ENCODE measurements at regions not wholly inside any gene's neighbourhood (a gene's known extent, or its start where the extent isn't known, plus 50 kb on each side); places are given as distances from the start of the nearest gene placed in this dataset.

DNA sequence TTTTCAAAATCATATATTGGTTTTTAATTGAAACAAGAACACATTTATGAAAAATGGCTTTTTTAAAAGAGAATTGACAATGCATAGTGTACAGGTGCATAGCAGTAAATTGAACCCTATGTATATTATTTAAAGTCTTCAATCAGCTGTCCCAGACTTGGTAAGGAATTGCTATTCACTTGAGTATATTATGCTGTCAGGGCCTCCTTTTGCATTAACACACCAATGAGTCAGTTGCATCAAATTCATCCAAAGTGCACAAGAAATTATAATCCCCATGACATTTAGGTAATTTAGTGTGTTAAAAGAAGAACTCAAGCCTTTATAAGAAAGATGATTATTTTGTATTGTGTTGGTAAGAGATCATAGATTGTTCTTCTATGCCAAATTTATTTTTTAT is 748.8 kb upstream of the RIOK2 start:
- no peak overlapping the region for H3K27ac ChIP-seq (ENCODE audit: low read depth, low read length)
- no peaks in the 10 kb centered on the region for H3K79me2 ChIP-seq (ENCODE audit: insufficient read depth, low read length)
- H3K27me3 ChIP-seq (ENCODE audit: insufficient read depth, low read length) = no peaks in the 10 kb centered on the region
- H4K20me1 ChIP-seq (ENCODE audit: insufficient read depth, low read length) = no peaks in the 10 kb centered on the region
- no peak overlapping the region for H3K4me2 ChIP-seq (ENCODE audit: insufficient read depth, low read length)
- no peak overlapping the region for H2AFZ ChIP-seq (ENCODE audit: low read length)
- no peak overlapping the region for H3K4me3 ChIP-seq (ENCODE audit: insufficient read depth, low read length)
- H3K4me1 ChIP-seq (ENCODE audit: insufficient read depth, low read length) = no peaks in the 10 kb centered on the region
- no peaks in the 10 kb centered on the region for H3K36me3 ChIP-seq (ENCODE audit: insufficient read depth, low read length)
- H3K9me3 ChIP-seq (ENCODE audit: low read depth, low read length) = no peaks in the 10 kb centered on the region
- TF ChIP-seq, protein P1, sequence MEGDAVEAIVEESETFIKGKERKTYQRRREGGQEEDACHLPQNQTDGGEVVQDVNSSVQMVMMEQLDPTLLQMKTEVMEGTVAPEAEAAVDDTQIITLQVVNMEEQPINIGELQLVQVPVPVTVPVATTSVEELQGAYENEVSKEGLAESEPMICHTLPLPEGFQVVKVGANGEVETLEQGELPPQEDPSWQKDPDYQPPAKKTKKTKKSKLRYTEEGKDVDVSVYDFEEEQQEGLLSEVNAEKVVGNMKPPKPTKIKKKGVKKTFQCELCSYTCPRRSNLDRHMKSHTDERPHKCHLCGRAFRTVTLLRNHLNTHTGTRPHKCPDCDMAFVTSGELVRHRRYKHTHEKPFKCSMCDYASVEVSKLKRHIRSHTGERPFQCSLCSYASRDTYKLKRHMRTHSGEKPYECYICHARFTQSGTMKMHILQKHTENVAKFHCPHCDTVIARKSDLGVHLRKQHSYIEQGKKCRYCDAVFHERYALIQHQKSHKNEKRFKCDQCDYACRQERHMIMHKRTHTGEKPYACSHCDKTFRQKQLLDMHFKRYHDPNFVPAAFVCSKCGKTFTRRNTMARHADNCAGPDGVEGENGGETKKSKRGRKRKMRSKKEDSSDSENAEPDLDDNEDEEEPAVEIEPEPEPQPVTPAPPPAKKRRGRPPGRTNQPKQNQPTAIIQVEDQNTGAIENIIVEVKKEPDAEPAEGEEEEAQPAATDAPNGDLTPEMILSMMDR (IDR thresholded peaks at IDR 0.05; ENCODE audit: extremely low read depth, low read depth, low read length) = no peak
- no peak for DNase-seq (ENCODE audit: insufficient read length, low spot score, missing footprints)

DNA sequence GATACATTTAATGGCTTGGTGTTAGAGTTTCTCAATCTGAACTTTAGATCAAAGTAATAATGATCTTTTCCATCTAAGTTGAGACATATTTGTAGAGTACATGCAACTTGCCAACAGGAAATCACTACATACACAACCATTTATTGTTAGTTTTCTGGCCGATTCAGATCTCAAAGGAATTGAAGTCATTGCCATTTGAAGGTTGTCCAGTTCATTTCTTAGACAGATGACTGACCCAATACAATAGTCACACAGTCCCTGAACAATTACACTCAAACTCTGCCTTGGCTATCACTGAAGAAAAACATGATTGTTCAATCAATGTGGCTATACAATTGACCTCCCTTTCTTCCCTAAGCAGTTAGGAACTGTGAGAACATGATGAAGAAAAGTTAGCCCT is 753.2 kb upstream of the RIOK2 start:
- TF ChIP-seq, protein P1 (IDR thresholded peaks at IDR 0.05; ENCODE audit: extremely low read depth, low read depth, low read length) = no peak
- Histone ChIP-seq H3K9me3 (ENCODE audit: low read depth, low read length) (no peaks in the 10 kb centered on the region), H3K27ac (ENCODE audit: low read depth, low read length) (no peak overlapping the region), H3K4me3 (ENCODE audit: insufficient read depth, low read length) (no peak overlapping the region), H3K27me3 (ENCODE audit: insufficient read depth, low read length) (no peaks in the 10 kb centered on the region), H3K36me3 (ENCODE audit: insufficient read depth, low read length) (no peaks in the 10 kb centered on the region), H2AFZ (ENCODE audit: low read length) (peak overlapping the region; percentile 11), H4K20me1 (ENCODE audit: insufficient read depth, low read length) (no peaks in the 10 kb centered on the region), H3K79me2 (ENCODE audit: insufficient read depth, low read length) (no peaks in the 10 kb centered on the region), H3K4me2 (ENCODE audit: insufficient read depth, low read length) (no peak overlapping the region), H3K4me1 (ENCODE audit: insufficient read depth, low read length) (no peaks in the 10 kb centered on the region)
- no peak for DNase-seq (ENCODE audit: insufficient read length, low spot score, missing footprints)

DNA sequence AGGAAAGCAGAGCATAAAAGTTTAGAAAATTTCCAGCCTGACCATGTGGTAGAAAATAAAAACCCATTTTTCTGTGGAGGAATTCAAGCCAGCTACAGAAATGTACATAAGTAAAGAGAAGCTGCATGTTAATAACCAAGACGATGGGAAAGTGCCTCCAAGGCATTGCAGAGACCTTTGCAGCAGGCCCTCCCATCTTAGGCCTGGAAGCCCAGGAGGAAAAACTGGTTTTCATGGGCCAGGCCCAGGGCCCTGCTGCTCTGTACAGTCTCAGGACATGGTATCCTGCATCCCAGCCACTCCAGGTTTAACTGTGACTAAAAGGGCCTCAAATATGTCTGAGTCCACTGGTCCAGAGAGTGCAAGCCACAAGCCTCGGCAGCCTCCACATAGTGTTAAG is 754.8 kb upstream of the RIOK2 start:
- Histone ChIP-seq H4K20me1 (ENCODE audit: insufficient read depth, low read length) (no peaks in the 10 kb centered on the region), H3K9me3 (ENCODE audit: low read depth, low read length) (no peaks in the 10 kb centered on the region), H3K4me2 (ENCODE audit: insufficient read depth, low read length) (no peak overlapping the region), H3K27me3 (ENCODE audit: insufficient read depth, low read length) (no peaks in the 10 kb centered on the region), H3K4me1 (ENCODE audit: insufficient read depth, low read length) (no peaks in the 10 kb centered on the region), H3K4me3 (ENCODE audit: insufficient read depth, low read length) (no peak overlapping the region), H3K36me3 (ENCODE audit: insufficient read depth, low read length) (no peaks in the 10 kb centered on the region), H3K79me2 (ENCODE audit: insufficient read depth, low read length) (no peaks in the 10 kb centered on the region), H3K27ac (ENCODE audit: low read depth, low read length) (no peak overlapping the region), H2AFZ (ENCODE audit: low read length) (no peak overlapping the region)
- DNase-seq (ENCODE audit: insufficient read length, low spot score, missing footprints) = no peak
- TF ChIP-seq, protein P1 (IDR thresholded peaks at IDR 0.05; ENCODE audit: extremely low read depth, low read depth, low read length) = no peak

DNA sequence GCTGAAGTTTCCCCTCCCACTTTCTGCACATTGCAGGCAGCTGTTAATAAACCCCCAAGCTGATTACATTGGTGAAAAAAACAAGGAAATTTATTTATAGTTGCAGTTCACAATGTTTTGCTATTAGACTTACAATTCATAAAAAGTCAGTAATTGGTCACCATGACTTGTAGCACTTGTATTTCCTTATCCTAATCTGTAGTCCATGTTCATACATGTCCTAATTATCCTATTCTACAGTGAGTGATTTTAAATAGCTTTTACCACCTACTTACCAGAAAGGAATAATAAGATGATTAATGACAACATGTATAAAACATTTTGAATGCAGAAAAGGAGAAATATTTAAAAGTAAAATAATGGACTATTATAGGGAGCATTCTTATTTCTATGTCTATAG is 760.0 kb upstream of the RIOK2 start:
- TF ChIP-seq, protein P1 (IDR thresholded peaks at IDR 0.05; ENCODE audit: extremely low read depth, low read depth, low read length) = no peak
- no peak for DNase-seq (ENCODE audit: insufficient read length, low spot score, missing footprints)
- H3K27ac ChIP-seq (ENCODE audit: low read depth, low read length) = no peak overlapping the region
- no peaks in the 10 kb centered on the region for H3K36me3 ChIP-seq (ENCODE audit: insufficient read depth, low read length)
- H3K9me3 ChIP-seq (ENCODE audit: low read depth, low read length) = no peaks in the 10 kb centered on the region
- no peak overlapping the region for H3K4me3 ChIP-seq (ENCODE audit: insufficient read depth, low read length)
- H3K4me2 ChIP-seq (ENCODE audit: insufficient read depth, low read length) = no peak overlapping the region
- no peaks in the 10 kb centered on the region for H3K27me3 ChIP-seq (ENCODE audit: insufficient read depth, low read length)
- peak overlapping the region; percentile 3 for H2AFZ ChIP-seq (ENCODE audit: low read length)
- H3K79me2 ChIP-seq (ENCODE audit: insufficient read depth, low read length) = no peaks in the 10 kb centered on the region
- no peaks in the 10 kb centered on the region for H4K20me1 ChIP-seq (ENCODE audit: insufficient read depth, low read length)
- H3K4me1 ChIP-seq (ENCODE audit: insufficient read depth, low read length) = no peaks in the 10 kb centered on the region

All from osteoblast (primary cell).